GM12873 (cell line): ENCODE measurements at regions not wholly inside any gene's neighbourhood (a gene's known extent, or its start where the extent isn't known, plus 50 kb on each side); places are given as distances from the start of the nearest gene placed in this dataset.

Source experiments
- TF ChIP-seq, protein P1 (sequence below): IDR thresholded peaks from 2 replicates; pipeline ENCODE4 v1.5.1; 2012; ENCODE audit warnings: low read depth, mild to moderate bottlenecking, moderate library complexity, low read length, control low read depth; ENCODE audit not compliant: insufficient read depth; ENCODE audit errors: missing control alignments

DNA sequence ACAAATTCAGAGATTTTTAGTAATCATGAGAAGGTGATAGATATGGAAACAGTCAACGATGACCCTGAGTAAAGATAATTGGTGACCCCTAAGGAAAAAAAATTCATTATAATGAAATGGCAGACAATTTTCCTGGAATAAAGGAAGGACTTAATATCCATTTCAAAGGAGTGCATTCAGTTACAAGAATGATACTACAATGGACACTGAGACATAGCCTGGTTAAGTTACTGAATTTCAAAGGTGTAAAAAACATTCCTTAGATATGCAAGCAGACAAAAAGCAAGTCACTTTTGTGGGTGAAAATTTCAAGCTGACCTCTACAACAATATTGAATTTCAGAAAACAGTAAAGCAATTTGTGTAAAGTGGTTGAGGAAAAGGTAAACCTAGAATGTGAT is 1012.5 kb upstream of the SEMA6A start:
- TF ChIP-seq, protein P1, sequence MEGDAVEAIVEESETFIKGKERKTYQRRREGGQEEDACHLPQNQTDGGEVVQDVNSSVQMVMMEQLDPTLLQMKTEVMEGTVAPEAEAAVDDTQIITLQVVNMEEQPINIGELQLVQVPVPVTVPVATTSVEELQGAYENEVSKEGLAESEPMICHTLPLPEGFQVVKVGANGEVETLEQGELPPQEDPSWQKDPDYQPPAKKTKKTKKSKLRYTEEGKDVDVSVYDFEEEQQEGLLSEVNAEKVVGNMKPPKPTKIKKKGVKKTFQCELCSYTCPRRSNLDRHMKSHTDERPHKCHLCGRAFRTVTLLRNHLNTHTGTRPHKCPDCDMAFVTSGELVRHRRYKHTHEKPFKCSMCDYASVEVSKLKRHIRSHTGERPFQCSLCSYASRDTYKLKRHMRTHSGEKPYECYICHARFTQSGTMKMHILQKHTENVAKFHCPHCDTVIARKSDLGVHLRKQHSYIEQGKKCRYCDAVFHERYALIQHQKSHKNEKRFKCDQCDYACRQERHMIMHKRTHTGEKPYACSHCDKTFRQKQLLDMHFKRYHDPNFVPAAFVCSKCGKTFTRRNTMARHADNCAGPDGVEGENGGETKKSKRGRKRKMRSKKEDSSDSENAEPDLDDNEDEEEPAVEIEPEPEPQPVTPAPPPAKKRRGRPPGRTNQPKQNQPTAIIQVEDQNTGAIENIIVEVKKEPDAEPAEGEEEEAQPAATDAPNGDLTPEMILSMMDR: no peak

DNA sequence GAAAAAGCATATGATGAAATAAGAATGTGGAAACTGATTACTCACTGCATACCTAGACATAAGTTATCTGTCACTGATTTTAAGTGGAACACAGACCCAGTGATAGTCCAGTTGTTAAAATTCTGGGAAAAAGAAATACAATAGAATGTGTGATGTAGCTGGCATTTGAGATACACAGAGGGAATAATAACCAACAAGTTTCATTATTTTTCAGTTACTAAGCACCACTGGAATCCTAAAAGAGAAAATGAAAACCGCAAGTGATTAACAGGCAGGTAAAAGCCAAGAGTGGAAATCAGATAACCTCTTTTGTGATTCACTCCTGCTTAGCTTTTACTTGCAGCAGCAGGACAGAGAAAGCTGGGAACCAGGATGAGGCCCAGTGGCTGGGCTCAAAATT is 994.0 kb upstream of the SEMA6A start:
- TF ChIP-seq, protein P1: no peak

DNA sequence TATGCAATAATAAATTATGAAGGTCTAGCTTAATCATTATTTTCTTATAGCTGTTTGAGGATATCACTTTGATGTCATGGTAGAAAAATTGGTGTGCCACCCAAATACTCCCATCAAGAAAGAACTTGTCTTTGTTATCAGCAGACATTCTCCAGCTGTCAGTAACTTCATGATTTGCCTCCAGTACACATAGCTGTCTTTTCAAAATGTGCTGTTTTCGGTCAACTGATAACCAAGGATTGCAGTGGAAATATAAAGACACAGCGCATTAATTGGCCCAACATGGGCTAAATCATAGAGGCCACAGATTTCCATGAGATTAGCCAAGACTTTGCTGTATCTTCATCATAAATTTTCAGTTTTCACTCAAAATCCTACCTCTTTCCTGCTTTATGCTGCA is 993.5 kb upstream of the SEMA6A start:
- TF ChIP-seq, protein P1: no peak

DNA sequence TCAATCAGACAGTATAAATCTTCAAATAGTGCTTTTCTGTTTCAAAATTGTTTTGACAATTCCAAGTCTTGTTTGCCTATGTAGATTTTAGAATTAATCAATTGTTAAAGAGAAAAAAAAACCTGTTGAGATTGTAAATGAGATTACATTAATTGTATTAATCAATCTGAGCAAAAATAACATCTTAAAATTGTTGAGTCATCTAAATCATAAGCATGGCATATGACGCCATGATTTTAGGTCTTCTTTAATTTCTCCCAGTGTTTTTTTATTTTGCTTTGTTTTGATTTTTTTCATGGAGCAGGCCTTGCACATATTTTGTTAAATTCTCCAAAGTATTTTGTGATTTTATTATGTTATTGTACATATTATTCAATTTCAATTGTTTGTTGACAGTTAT is 988.0 kb upstream of the SEMA6A start:
- TF ChIP-seq, protein P1: no peak

DNA sequence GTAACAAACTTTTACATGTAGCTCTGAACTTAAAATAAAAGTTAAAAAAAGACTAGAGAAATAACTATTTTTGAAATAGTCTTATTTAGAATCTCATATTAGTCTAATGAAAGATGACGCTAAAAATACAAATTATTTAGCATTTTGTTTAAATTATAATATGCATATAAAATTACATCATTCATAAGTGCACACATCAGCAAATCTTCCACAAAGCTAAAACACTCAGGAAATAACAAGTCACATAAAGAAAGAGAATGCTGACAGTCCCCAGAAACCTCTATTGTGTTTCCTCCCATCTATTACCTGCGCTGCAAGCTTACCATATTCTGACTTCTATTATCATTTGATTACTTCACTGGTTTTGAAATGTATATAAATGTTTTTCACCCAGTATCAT is 986.9 kb upstream of the SEMA6A start:
- TF ChIP-seq, protein P1: no peak

DNA sequence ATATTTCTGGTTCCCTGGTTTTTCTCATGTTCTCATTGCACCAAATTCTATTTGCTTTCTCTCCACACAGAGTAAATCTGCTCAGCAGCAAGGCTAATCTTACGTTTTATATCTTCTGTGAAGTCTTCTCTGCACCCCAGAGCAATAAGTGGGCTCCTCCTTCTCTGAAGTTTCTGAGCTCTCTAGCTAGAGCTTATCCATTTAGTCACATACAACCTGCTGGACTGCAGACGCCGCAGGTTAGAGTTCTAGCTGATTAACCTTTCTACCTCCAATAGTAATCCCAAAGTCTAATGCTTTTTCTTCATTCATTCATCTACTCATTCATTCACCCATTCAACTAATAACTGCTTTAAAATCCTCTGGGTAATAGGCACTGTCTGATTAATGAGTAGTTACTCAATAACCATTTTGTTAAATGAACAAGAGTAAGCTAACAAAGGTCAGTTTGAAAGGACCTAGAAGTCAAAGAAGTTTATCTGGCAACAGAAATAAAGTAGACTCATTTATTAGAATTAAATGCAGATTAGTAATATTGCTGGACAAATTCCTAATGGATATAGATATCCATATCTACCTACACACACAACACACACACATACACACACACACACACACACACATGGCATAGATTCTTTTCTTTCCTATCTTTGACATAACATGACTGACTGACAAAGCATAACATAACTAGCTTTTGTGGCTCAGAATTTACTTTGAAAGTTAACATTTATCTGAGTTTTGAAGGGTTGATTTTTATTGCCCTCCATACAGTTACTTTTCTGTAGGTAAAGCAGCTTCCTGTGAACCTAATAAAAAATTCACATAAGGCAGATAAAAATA is 984.6 kb upstream of the SEMA6A start:
- TF ChIP-seq, protein P1: no peak

DNA sequence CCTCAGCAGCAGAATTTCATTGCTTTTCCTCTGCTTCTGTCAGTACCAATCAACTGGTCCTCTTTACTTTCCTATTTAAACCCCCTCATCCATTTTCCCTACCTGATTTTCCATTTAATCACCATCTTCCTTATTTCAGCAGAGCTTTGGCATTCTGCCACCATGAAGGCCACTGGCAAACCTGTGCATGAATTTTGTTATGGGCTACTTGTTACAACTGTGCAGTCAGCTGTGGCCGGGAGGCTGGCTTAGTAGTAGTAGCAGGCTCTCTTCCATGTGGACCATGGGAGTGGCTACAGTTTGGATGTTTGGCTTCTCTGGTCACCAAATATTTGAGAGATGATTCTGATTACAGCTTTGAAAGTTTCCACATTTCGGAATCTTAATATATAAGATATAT is 976.6 kb upstream of the SEMA6A start:
- TF ChIP-seq, protein P1: no peak
